Middle frontal gyrus (tissue), 1 donor: ENCODE measurements at regions not wholly inside any gene's neighbourhood (a gene's known extent, or its start where the extent isn't known, plus 50 kb on each side); places are given as distances from the start of the nearest gene placed in this dataset.
"Not testable (repeated sequence)": the region's sequence is repeated elsewhere in the genome, so short reads cannot be mapped to it uniquely, and the experiment has no call there.

ENCODE experiments used
- DNase-seq: peaks from one replicate; pipeline ENCODE4 v3.0.0-alpha.2; 2015; ENCODE audit warnings: low spot score; ENCODE audit errors: extremely low spot score

DNA sequence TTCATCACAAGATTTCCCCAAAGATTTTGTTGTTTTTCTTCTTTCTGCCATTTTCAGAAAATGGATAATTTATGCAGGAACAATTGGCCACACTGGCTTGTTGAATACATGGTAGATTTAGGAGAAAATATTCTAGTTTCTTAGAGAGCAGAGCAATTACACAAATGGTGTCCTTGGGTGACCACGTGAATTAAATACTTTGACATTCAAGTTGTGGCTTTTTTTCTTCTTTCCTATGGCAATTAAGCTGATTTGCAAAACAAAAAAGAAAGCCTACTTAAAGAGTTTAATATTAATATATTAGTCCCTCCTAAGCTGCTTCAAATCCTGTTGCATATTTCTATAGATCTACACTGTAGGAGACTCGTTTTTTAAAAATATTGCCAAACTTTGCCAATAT lies 133.0 kb upstream of the HTR2C start:
- DNase-seq: no peak

DNA sequence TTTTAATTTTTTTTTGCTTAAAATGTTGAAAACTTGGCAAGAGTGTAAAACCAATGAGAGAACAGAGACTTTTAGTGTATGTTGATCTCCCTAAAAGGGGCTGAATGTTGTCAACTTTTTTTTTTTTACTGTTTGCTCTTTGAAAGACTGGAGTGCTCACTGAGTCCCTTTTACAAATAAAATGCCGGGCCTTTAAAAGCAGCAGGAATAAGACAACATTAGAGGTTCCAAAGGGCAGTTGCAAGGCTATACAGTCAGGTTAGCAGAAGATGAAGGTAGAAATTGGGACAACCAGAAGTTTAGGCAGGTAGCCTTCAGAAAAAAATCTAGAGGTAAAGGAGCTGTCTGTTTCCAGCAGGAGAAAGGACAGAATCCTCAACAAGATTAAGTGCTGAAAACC lies 132.5 kb upstream of the HTR2C start:
- DNase-seq: no peak

DNA sequence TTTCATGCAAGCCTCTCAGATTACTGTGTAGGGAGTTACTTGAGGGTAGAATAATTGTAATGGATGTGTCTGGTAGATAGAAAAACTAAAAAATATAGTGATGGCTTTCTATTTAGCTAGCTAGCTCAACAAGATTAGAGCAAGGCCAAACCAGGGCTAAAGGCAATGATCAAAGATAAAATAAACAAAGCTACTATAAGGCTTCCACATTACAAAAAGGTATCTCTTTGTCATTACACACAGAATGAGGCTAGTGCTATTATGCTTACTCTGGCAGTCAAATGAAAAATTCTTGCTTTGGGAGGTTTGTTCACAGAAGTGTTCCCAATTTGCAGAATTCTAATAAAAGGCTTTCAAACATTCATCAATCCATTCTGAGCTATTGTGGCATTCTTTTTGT lies 121.6 kb upstream of the HTR2C start:
- no peak for DNase-seq

DNA sequence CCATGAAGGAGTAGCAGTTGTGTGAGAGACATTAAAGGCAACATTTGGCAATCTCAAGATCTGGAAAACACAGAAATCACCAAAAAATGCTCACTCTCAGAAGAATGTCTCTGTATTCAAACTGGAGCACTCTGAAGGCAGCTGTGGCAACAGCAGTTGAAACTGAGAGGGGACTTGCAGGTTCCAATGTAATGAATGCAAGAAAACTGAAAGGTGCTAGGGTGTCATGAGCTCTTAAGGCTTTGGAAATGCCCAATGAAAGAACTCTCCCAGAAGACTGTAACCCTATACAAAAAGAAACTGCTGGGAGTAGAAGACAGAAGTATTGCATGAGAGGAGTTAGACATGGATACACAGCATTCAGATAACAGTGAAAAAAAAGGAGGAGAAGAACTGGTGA lies 118.2 kb upstream of the HTR2C start:
- DNase-seq: no peak

DNA sequence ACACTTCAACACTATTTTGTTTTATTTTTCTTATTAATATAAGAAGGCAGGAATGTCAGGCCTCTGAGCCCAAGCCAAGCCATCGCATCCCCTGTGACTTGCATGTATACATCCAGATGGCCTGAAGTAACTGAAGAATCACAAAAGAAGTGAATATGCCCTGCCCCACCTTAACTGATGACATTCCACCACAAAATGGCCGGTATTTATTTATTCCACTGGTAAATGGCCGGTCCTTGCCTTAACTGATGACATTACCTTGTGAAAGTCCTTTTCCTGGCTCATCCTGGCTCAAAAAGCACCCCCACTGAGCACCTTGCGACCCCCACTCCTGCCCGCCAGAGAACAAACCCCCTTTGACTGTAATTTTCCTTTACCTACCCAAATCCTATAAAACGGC lies 111.9 kb upstream of the HTR2C start:
- not testable (repeated sequence) for DNase-seq

DNA sequence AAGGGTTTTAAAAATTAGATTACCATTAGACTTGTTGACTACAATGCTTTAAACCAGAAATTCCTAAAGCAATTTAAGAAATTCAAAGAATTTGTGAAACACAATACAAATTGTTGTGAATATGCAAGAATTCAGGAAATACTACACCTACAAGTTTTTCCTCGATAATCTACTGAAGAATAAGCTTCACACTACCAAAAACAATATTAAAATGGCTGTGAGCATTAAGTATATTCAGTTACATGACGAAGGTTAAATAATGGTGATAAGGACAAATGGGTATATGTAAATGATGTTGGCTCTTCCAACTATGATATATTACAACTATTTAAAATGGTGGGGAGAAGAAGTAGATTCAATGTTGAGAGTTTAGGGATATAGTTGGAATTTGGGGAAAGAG lies 111.1 kb upstream of the HTR2C start:
- no peak for DNase-seq

DNA sequence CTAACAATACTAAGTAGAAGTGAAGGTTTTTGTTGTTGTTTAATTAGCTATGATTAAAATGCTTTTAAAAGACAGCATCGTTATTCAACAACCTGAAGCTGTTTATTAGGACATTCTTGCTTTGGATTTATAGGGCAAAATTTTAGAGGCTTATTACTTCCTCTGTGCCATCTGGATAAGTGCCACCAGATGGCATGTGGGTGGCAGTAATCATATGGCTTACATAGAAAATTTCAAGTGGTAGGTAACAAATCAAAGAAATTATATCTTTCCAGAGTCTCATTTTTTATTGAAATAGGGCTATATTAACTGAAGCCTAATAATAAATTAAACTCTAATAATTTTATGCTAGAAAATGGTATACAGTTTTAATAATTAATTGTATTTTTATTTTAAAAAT lies 83.3 kb upstream of the HTR2C start:
- DNase-seq: no peak

DNA sequence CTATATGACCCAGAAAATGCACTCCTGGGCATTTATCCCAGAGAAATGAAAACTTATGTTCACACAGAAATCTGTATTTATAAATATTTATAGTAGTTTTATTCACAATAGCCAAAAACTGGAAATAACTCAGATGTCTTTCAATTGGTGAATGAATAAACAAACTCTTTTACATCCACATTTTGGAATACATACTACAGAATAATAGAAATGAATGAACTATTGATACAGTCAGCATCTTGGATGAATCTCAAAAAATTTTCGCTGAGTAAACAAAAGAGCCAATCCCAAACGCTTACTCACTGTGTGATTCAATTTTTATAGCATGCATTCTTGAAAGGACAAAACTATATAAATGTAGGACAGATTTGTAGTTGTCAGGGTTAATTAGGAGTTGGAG lies 75.1 kb upstream of the HTR2C start:
- DNase-seq: no peak

DNA sequence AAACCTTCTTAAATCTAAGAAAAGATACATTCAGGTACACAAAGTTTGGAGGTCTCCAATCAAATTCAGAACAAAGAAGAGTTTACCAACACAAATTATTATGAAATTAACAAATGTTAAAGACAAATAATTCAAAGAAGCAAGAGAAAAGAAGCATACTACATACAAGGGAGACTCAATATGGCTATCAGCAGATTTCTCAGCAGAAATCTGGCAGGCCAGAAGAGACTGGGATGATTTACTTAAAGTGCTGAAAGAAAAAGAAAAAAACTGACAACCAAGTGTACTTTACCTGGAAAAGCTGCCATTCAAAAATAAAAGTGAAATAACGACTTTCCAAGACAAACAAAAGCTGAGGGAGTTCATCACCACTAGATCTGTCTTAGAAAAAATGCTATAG lies 64.4 kb upstream of the HTR2C start:
- DNase-seq: no peak

DNA sequence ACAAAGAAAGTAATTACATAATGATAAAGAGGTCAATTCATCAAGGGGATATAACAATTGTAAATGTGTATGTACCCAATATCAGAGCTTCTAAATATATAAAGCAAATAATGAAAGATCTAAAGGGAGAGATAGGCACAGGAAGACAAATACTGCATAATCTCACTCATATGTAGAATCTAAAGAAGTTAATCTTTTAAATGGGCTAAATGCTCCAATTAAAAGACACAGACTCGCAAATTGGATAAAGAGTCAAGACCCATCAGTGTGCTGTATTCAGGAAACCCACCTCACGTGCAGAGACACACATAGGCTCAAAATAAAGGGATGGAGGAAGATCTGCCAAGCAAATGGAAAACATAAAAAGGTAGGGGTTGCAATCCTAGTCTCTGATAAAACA lies 63.2 kb upstream of the HTR2C start:
- peak; percentile 90 for DNase-seq

DNA sequence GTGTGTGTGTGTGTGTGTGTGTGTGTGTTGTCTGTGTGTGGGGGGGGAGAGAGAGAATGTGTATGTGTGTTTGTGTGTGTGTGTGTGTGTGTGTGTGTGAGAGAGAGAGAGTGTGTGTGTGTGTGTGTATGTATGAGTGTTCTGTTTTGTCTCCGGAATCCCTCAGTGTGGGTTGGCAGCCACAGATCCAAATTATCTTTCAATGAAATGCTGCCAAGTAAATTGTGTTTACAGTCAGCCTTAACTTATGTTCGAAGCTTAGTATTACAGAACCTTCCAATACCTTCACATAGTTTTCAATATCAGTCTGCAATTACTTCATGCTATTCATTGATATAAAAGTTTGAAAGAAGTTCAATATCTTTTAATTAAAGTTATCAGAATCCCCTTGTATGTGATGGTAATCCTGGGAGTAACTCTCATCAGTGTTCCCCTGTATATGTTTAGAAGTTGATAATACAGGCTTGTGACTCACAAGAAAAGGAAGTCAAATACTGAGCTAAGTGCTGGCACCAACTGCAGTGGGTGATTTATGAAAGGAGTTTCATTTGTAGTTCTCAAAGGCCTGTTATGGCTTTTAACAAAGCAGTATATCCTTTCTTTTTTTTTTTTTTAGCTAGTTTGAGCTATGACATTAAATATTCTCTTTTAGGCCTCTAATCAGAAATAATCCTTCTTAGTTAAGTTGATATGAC lies 51.6 kb upstream of the HTR2C start:
- DNase-seq: no peak
